Activated CD4-positive, alpha-beta T cell treated with anti-CD3 and anti-CD28 coated beads for 4 hours (primary cell): ENCODE measurements at regions not wholly inside any gene's neighbourhood (a gene's known extent, or its start where the extent isn't known, plus 50 kb on each side); places are given as distances from the start of the nearest gene placed in this dataset.

Source experiments
- DNase-seq, 2 donors: peaks; one replicate each; pipeline ENCODE4 v3.0.0-alpha.2; 2020

GRCh38 chr7:32262315-32262714 lies 192.1 kb upstream of the PDE1C start:
- no peak for DNase-seq

GRCh38 chr7:32259931-32260596 lies 189.9 kb upstream of the PDE1C start:
- no peak for DNase-seq

GRCh38 chr7:32258265-32258664 lies 188.1 kb upstream of the PDE1C start:
- no peak for DNase-seq

- DNase-seq: no peak
Observed at GRCh38 chr7:32257621-32258020, 187.4 kb upstream of the PDE1C start.

- no peak for DNase-seq
Observed at GRCh38 chr7:32256811-32257210, 186.6 kb upstream of the PDE1C start.

GRCh38 chr7:32256376-32256775 lies 186.2 kb upstream of the PDE1C start:
- no peak for DNase-seq

GRCh38 chr7:32255036-32255435 lies 184.8 kb upstream of the PDE1C start:
- no peak for DNase-seq

GRCh38 chr7:32253299-32253698 lies 183.1 kb upstream of the PDE1C start:
- DNase-seq: no peak

- no peak for DNase-seq
Observed at GRCh38 chr7:32251659-32252058, 181.5 kb upstream of the PDE1C start.

- no peak for DNase-seq
Observed at GRCh38 chr7:32250471-32251260, 180.5 kb upstream of the PDE1C start.

GRCh38 chr7:32250003-32250402 lies 179.8 kb upstream of the PDE1C start:
- DNase-seq: no peak

- no peak for DNase-seq
Observed at GRCh38 chr7:32248522-32248921, 178.3 kb upstream of the PDE1C start.

- no peak for DNase-seq
Observed at GRCh38 chr7:32244806-32245345, 174.7 kb upstream of the PDE1C start.

GRCh38 chr7:32243687-32244290 lies 173.6 kb upstream of the PDE1C start:
- no peak for DNase-seq

- DNase-seq: no peak
Observed at GRCh38 chr7:32242436-32242835, 172.2 kb upstream of the PDE1C start.

GRCh38 chr7:32241636-32242035 lies 171.4 kb upstream of the PDE1C start:
- DNase-seq: no peak

GRCh38 chr7:32239764-32240163 lies 169.6 kb upstream of the PDE1C start:
- DNase-seq: no peak

- no peak for DNase-seq
Observed at GRCh38 chr7:32228601-32229000, 158.4 kb upstream of the PDE1C start.

GRCh38 chr7:32227746-32228145 lies 157.5 kb upstream of the PDE1C start:
- no peak for DNase-seq

- no peak for DNase-seq
Observed at GRCh38 chr7:32224276-32224675, 154.1 kb upstream of the PDE1C start.

- DNase-seq: no peak
Observed at GRCh38 chr7:32223721-32224120, 153.5 kb upstream of the PDE1C start.

GRCh38 chr7:32223071-32223650 lies 153.0 kb upstream of the PDE1C start:
- DNase-seq: no peak

GRCh38 chr7:32222251-32222900 lies 152.2 kb upstream of the PDE1C start:
- DNase-seq: no peak
